ENCODE measurements at regions not wholly inside any gene's neighbourhood (a gene's known extent, or its start where the extent isn't known, plus 50 kb on each side); places are given as distances from the start of the nearest gene placed in this dataset.

- no peak for DNase-seq (ENCODE audit: low spot score)
Observed at GRCh38 chr9:18348083-18348475, 125.9 kb upstream of the ADAMTSL1 start.

DNA sequence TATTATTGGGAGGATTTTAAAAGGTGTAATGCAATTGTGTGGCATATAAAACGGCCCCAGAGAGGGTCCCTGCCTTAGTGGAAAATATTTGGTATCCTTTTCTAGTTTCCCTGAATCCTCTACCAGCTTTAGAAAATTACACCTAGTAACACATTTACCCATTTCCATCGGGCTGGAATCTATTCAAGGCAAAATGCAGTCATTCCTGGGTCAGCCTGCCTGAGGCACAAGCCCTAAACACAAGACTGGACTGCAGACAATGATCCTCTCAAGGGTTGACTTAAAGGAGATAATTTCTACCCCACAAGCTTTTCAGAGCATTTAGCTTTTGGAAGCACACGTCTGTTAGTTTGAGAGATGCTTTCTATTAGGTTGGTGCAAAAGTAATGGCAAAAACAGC is 124.4 kb upstream of the ADAMTSL1 start:
- no peak for DNase-seq (ENCODE audit: low spot score)

GRCh38 chr9:18350036-18350435 is 123.9 kb upstream of the ADAMTSL1 start:
- DNase-seq (ENCODE audit: low spot score): no peak

DNA sequence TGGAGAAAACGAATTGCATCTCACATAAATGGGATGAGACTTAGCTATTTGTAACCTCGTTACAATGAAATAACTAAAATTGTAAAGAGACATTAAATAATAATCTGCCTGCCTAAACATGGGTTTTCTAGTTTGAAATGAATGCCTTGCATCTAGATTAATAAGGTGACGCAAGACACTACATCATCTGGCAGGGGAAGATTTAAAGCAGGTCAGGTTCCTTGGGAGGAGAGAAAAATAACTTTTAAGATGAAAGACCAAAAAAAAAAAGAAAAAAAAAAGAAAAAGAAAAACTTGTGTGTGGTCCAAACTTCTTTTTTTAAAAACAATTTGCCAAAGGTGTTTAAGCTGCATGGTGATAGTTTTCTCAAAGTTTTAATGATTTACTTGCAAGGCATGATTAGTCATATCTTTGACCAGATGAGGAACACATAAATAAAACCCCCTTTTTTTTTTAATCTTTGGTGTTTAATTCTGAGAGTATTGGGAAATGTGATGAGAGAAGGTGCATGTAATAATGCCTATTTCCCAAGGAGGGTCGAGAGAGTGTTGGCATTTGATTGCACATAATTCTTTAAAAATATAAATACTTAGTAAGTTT is 122.9 kb upstream of the ADAMTSL1 start:
- no peak for DNase-seq (ENCODE audit: low spot score)

DNA sequence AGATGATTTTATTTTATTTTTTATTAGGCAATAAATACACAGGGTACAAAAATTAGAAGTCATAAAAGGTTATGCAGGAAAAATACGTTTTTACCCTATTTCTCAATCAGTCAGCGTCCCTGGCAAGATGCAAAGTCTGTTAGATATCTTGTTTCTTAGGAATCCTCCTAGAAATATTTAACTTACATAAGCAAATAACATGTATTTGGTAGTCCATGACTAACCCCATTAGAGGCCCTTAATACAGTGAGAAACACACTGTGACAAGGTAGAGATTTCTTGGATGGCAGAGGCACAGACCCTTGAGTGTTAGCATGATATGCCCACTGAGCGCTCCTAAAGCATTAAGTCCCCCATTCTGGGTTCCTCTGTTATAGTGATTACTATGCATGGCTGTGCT is 121.2 kb upstream of the ADAMTSL1 start:
- DNase-seq (ENCODE audit: low spot score): no peak

DNA sequence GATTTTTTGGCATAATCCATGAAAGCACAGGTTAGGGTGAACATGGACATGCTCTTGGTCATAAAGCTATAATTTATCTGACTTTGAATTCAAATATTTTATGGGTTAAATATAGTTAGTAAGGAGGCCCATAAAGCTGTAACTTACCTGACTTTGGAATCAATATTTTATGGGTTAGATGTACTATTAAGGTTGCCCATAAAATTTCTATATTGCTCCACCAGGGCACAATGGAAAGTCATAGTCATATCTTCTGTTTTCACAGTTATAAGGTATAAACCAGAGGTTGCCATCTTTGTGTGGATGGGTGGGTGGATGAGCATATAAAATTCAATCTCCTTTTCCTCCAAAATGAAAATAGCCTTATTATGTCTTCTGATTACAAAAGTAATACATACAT is 120.5 kb upstream of the ADAMTSL1 start:
- DNase-seq (ENCODE audit: low spot score): no peak

- no peak for DNase-seq (ENCODE audit: low spot score)
Observed at GRCh38 chr9:18357321-18357720, 116.6 kb upstream of the ADAMTSL1 start.

DNA sequence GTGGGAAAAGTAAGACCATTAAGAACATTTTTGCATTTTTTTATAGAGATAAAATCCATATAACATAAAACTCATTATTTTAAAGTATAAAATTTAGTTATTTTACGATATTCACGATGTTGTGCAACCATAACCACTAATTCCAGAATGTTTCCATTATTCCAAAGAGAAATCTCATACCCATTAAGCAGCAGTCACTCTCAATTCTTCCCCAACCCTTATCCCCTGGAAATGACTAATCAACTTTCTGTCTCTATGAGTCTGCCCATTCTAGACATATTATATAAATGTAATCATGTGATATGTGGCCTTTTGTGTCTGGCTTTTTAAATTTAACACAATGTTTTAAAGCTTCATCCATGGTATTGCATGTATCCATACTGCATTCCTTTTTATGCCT is 115.6 kb upstream of the ADAMTSL1 start:
- DNase-seq (ENCODE audit: low spot score): no peak

- no peak for DNase-seq (ENCODE audit: low spot score)
Observed at GRCh38 chr9:18359335-18359734, 114.6 kb upstream of the ADAMTSL1 start.

DNA sequence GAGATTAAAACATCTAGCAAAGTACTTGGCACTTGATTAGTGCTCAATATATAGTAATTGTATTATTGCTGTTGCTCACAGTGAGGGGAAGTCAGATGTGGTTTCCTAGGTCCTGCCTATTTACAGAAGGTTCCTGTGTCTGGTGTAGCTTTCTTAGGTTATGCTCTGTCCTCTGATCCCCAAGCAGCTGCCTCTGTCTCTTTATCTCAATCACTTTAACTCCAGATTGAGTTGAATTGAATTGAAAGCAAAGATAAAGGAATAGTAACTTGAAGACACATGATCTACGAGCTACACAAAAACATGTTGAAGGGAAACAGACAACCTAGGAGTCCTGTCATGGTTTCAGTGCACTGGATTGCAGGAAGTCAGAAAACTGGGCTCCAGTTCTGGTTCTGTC is 113.9 kb upstream of the ADAMTSL1 start:
- no peak for DNase-seq (ENCODE audit: low spot score)

DNA sequence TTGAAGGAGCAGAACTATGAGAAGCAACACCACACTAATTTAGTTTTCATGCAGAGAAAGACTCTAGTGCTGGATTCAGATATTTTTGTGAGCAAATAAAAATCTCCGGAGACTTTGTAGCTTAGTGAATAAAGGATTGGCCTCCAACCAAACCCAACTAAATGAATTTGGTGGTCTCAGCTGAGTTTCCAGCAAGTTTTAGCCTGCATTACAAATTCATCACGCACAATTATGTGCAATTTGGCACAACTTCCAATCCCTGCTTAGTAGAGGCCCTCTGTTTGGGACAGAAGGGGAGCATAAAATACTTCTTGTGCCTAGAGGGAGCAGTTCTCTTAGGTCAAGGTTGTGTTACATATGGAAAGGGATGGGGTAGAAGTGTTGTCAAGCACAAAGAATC is 112.3 kb upstream of the ADAMTSL1 start:
- no peak for DNase-seq (ENCODE audit: low spot score)

- no peak for DNase-seq (ENCODE audit: low spot score)
Observed at GRCh38 chr9:18362166-18362565, 111.8 kb upstream of the ADAMTSL1 start.

- no peak for DNase-seq (ENCODE audit: low spot score)
Observed at GRCh38 chr9:18362901-18363685, 110.9 kb upstream of the ADAMTSL1 start.

DNA sequence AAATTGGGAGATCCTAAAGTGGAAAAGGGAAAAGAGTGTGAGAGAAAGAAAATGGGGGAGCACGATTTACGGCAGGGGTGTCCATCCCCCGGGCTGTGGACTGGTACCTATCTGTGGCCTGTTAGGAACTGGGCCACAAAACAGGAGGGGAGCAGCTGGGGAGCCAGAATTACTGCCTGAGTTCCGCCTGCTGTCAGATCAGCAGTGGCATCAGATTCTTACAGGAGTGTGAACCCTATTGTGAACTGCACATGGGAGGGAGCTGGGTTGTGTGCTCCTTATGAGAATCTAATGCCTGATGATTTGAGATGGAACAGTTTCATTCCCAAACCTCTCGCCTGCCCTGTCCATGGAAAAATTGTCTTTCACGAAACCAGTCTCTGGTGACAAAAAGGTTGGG is 108.3 kb upstream of the ADAMTSL1 start:
- DNase-seq (ENCODE audit: low spot score): no peak

DNA sequence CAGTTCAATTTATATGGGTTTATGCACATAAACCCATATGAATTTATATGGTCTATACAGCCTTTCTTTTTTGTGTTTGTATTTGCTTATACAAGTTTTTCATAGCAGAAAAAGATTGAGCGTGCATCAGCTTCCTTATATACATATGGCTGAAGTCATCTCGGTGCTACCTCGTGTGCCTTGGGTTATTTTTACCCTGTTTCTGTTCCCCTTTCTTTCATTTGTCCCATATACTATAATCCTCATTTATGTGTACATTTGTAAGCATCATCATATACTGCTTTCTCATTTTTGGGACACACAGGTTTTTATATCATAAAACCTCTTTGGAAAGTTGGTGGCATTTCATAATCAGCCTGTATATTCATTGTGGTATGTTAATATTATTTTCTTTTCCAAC is 107.8 kb upstream of the ADAMTSL1 start:
- no peak for DNase-seq (ENCODE audit: low spot score)

GRCh38 chr9:18368206-18368605 is 105.7 kb upstream of the ADAMTSL1 start:
- no peak for DNase-seq (ENCODE audit: low spot score)

- no peak for DNase-seq (ENCODE audit: low spot score)
Observed at GRCh38 chr9:18371141-18371540, 102.8 kb upstream of the ADAMTSL1 start.

- DNase-seq (ENCODE audit: low spot score): no peak
Observed at GRCh38 chr9:18371621-18372020, 102.3 kb upstream of the ADAMTSL1 start.

DNA sequence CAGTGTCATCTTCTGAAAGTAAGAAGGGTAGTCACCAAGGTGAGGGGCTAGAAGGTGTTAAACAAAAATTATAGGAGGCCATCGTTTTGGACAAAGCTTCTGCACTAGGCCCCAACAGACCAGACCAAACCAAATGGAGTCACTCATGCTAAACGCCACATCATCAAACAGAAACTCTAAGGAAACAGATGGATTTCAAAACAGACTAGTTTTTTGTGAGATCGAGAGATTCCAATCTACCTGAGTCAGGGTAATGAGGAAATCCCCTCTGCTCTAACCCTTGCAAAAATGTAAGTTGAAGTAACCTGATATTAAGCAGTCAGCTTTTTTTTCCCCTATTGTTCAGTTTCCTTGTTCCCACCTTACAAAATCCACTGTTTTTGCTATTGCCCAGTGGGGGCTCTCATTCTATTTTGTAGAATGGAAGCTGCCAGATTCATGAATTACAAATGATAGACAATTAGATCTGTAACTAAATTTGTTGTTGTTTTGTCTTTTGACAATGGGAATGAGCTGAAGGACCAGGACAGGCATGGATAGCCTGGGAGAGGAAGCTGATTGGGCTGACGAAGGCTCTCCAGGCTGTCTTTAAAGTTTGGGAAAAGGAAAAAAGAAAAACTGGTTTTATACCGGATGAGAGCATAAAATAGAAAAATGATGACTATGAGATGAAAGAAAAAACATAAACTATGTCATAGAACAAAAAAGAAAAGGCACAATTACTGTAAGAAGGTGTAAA is 94.7 kb upstream of the ADAMTSL1 start:
- DNase-seq (ENCODE audit: low spot score): peak; percentile 21

GRCh38 chr9:18382243-18382642 is 91.7 kb upstream of the ADAMTSL1 start:
- DNase-seq (ENCODE audit: low spot score): no peak

DNA sequence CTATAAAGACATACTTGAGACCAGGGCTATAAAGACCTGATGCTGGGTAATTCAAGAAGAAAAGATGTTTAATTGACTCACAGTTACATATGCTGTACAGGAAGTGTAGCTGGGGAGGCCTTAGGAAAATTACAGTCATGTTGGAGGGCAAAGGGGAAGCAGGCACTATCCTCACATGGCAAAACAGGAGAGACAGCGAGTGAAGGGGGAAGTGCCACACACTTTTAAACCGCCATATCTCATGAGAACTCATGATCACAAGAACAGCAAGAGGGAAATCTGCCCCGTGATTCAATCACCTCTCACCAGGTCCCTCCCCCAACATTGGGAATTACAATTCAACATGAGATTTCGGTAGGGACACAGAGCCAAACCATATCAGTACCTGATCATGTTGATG is 89.9 kb upstream of the ADAMTSL1 start:
- no peak for DNase-seq (ENCODE audit: low spot score)

DNA sequence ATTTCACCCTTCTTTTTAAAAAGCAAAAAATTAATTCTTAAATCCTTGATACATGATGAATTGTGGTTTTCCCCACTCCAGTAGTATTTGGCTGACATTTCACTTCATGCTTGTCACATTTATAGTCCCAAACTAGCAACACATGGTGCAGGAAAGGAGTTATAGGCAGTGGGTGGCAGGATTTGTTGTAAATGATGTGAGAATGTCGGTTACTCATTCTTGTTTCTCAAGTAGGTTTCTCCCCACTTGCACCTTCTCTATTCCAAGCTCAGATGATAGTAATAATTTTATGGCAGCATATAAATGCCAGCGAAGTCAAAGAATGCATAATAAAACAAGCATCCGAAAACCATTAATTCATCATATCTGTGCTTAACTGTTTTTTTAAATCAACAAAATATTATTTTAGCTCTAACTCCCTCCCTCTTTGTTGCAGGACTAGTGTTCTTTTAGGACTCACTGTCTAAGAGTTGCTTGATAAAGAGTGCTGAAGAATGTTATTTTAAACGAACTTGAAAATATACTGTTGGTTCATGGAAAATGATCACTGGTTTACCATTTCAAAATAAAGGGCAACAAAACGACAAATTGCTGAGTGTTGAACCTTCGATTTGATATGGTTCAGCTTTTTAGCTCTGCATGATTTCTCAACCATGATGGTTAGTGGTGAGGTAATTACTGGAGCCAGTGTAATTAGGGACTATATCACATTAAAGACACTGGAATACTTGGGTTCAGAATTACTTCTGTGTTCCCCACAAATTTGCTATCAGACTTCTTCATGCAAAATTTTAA is 88.1 kb upstream of the ADAMTSL1 start:
- no peak for DNase-seq (ENCODE audit: low spot score)
